A673 (cell line): ENCODE measurements at regions not wholly inside any gene's neighbourhood (a gene's known extent, or its start where the extent isn't known, plus 50 kb on each side); places are given as distances from the start of the nearest gene placed in this dataset.

Source experiments
- BruUV-seq: library from RNA; stranded (reverse); fragments of 400-500 nt; replicated peaks from 2 replicates; lab custom pipeline; 2021; lab: Mats Ljungman, UMichigan
- CTCF ChIA-PET: fragments of 300-600 bp; sonication (Branson Sonifier 250); formaldehyde crosslinking; loops from one replicate; lab custom pipeline; 2022; ENCODE audit warnings: antibody characterized with exemption; lab: Charles Lee
- POLR2A ChIA-PET: fragments of 300-600 bp; sonication (Branson Sonifier 250); formaldehyde crosslinking; loops from one replicate; lab custom pipeline; 2022; ENCODE audit warnings: antibody characterized with exemption; ENCODE audit not compliant: low non-redundant PET; lab: Charles Lee
- DNase-seq: peaks from one replicate; pipeline ENCODE4 v3.0.0-alpha.2; 2015; ENCODE audit warnings: low spot score
- H3K27ac ChIP-seq: fragments of 200-600 bp; sonication (generic); 2 replicates; pipeline ENCODE4 v1.5.1; 2016; ENCODE audit warnings: mixed run types, low read depth, mild to moderate bottlenecking, mixed read lengths, antibody characterized with exemption, low read length; ENCODE audit not compliant: poor library complexity, severe bottlenecking
- H3K27me3 ChIP-seq: fragments of 200-600 bp; sonication (generic); replicated peaks from 2 replicates; pipeline ENCODE4 v1.6.1; 2017; ENCODE audit warnings: mixed run types, low read depth, mild to moderate bottlenecking, mixed read lengths, antibody characterized with exemption, low read length; ENCODE audit not compliant: insufficient read depth, poor library complexity
- H3K36me3 ChIP-seq: fragments of 200-600 bp; sonication (generic); 2 replicates; pipeline ENCODE4 v1.6.1; 2016; ENCODE audit warnings: mixed run types, mild to moderate bottlenecking, mixed read lengths, antibody characterized with exemption, low read length; ENCODE audit not compliant: insufficient read depth, poor library complexity, severe bottlenecking
- H3K4me1 ChIP-seq: fragments of 200-600 bp; sonication (generic); 2 replicates; pipeline ENCODE4 v1.6.1; 2017; ENCODE audit warnings: mixed run types, mild to moderate bottlenecking, mixed read lengths, antibody characterized with exemption, low read length; ENCODE audit not compliant: insufficient read depth, poor library complexity, severe bottlenecking
- H3K4me3 ChIP-seq: fragments of 200-600 bp; sonication (generic); 2 replicates; pipeline ENCODE4 v1.5.1; 2016; ENCODE audit warnings: low read depth, mixed run types, mild to moderate bottlenecking, mixed read lengths, low read length; ENCODE audit not compliant: poor library complexity, severe bottlenecking
- H3K9me3 ChIP-seq: fragments of 200-600 bp; sonication (generic); 2 replicates; pipeline ENCODE4 v1.6.1; 2016; ENCODE audit warnings: mixed run types, low read depth, mild to moderate bottlenecking, mixed read lengths, antibody characterized with exemption, low read length; ENCODE audit not compliant: poor library complexity, severe bottlenecking
- EZH2 ChIP-seq: fragments of 200-600 bp; sonication (generic); IDR thresholded peaks from 2 replicates; pipeline ENCODE4 v1.6.1; 2017; ENCODE audit warnings: borderline replicate concordance, low read depth, mild to moderate bottlenecking, mixed read lengths, antibody characterized with exemption, low read length; ENCODE audit not compliant: poor library complexity, severe bottlenecking
- intact Hi-C: fragments of 100-400 bp; cut with micrococcal nuclease; formaldehyde crosslinking; loops from one replicate; pipeline ENCODE4 v1.10.0; 2022; ENCODE audit not compliant: unreplicated experiment
- TF ChIP-seq, protein P1 (sequence below): fragments of 300-800, 200-600 bp; sonication (generic); conservative IDR thresholded peaks from 2 replicates; pipeline ENCODE4 v1.5.1; 2017; ENCODE audit warnings: low read depth, mild to moderate bottlenecking, antibody characterized with exemption, low read length, moderate library complexity, mixed read lengths

DNA sequence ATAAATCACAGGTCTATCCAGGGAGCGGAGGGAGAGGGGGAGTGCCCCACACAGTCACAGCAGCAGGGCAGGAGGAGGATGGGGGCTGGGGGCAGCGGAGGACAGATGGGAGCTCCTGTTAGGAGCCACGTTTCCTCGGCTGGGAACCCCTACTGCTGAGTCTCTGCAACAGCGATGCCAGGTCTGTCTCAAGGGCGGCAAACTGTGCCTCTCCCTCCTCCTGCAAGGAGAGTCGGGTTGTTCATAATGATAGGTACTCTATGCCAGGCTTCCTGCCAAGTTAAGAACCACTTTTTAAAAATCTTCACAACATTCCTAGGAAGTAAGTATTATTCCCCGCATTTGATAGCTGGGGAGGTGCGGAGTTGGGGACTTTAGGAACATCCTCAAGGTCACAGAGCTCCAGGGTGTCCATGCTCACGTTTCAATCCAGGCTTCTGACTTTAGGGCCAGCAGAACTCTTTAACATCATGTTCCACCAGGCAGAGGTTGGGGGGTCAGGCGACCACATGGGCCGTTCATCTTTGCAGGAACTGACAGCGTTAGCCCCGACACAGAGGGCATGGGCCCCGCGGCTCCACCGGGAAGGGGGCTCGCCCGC lies 98.3 kb upstream of the MAML3 start:
- H3K36me3 ChIP-seq, result no peaks in the 10 kb centered on the region
- TSS peak; percentile 63 for BruUV-seq
- H3K9me3 ChIP-seq, result no peaks in the 10 kb centered on the region
- DNase-seq, result peak; percentile 48
- H3K27ac ChIP-seq, result peak overlapping the region; percentile 81
- no peaks in the 10 kb centered on the region for H3K27me3 ChIP-seq
- ChIA-PET CTCF (interaction anchor here (1.1 to 1.9 kb wide), 3 partner anchors 200 to 517 kb away, joined by 3 to 15 read pairs (median 4); no protein-coding TSS in a partner anchor), POLR2A (no interaction called here)
- TF ChIP-seq, protein P1, sequence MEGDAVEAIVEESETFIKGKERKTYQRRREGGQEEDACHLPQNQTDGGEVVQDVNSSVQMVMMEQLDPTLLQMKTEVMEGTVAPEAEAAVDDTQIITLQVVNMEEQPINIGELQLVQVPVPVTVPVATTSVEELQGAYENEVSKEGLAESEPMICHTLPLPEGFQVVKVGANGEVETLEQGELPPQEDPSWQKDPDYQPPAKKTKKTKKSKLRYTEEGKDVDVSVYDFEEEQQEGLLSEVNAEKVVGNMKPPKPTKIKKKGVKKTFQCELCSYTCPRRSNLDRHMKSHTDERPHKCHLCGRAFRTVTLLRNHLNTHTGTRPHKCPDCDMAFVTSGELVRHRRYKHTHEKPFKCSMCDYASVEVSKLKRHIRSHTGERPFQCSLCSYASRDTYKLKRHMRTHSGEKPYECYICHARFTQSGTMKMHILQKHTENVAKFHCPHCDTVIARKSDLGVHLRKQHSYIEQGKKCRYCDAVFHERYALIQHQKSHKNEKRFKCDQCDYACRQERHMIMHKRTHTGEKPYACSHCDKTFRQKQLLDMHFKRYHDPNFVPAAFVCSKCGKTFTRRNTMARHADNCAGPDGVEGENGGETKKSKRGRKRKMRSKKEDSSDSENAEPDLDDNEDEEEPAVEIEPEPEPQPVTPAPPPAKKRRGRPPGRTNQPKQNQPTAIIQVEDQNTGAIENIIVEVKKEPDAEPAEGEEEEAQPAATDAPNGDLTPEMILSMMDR, result peak; percentile 10; the same call in 1 of the 2 replicates
- no peak for TF ChIP-seq EZH2
- intact Hi-C loops, result loop anchor here (2.0 to 5.0 kb wide), 2 partner anchors 517 to 595 kb away; no protein-coding TSS in a partner anchor
- peaks cover 13% of the 10 kb centered on the region for H3K4me1 ChIP-seq
- H3K4me3 ChIP-seq, result peak overlapping the region; percentile 60

DNA sequence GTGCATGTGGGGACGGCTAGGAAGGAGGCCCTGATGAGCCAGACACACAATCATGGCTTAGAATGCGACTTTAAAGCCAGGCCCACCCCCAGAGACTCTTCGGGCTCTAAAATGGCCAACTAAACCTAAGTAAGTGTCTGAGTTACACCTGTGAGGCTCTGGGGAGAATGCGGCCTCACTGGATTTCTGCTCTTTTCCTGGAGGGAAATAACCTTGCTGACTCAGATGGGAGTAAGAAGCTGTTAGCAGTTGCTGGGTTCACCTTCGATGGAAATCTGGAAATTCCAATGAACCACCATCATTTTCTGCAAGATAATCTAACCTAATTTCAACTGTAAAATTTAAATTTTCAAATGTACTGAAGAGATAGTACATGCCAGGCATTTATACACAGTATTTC lies 97.6 kb upstream of the MAML3 start:
- TF ChIP-seq, protein P1, result no peak
- TF ChIP-seq EZH2, result no peak
- Histone ChIP-seq H3K9me3 (no peaks in the 10 kb centered on the region), H3K4me3 (no peak overlapping the region), H3K27me3 (no peaks in the 10 kb centered on the region), H3K4me1 (peaks cover 13% of the 10 kb centered on the region), H3K27ac (peak overlapping the region; percentile 14), H3K36me3 (no peaks in the 10 kb centered on the region)
- POLR2A ChIA-PET, result no interaction called here
- CTCF ChIA-PET, result no interaction called here
- DNase-seq, result no peak
- BruUV-seq, result no TSS peak
- intact Hi-C loops, result loop anchor here (5.0 kb wide), 1 partner anchor 594 kb away; no protein-coding TSS in a partner anchor

DNA sequence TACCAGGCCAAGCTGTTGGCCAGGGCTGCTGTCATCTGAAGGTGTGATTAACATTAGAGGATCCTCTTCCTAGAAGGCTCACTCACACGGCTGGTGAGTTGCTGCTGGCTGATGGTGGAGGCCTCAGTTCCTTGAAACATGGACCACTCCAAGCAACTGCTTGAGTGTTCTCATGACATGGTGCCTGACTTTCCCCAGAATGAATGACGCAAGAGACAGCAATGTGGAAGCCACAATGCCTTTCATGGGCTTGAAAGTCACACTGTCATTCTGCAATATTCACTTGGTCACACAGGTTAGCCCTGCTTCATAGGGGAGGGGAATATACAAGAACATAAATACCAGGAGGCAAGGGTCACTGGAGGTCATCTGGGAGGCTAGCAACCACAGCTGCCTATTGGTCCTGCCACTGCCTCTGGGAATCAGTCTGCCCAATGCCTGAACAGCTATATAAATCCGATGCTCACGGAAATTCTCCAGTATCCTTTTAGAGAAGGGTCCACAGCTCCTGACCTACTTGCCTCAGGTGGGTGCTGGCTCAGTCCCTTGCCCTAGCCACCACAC lies 97.1 kb upstream of the MAML3 start:
- DNase-seq, result peak; percentile 7
- H3K4me3 ChIP-seq, result no peak overlapping the region
- TF ChIP-seq EZH2, result no peak
- TF ChIP-seq, protein P1, result no peak
- peak overlapping the region; percentile 14 for H3K27ac ChIP-seq
- ChIA-PET CTCF (no interaction called here), POLR2A (no interaction called here)
- no peaks in the 10 kb centered on the region for H3K9me3 ChIP-seq
- no peaks in the 10 kb centered on the region for H3K36me3 ChIP-seq
- H3K27me3 ChIP-seq, result no peaks in the 10 kb centered on the region
- no TSS peak for BruUV-seq
- intact Hi-C loops, result loop anchor here (5.0 kb wide), 1 partner anchor 594 kb away; no protein-coding TSS in a partner anchor
- peaks cover 13% of the 10 kb centered on the region for H3K4me1 ChIP-seq
